ENCODE measurements at regions not wholly inside any gene's neighbourhood (a gene's known extent, or its start where the extent isn't known, plus 50 kb on each side); places are given as distances from the start of the nearest gene placed in this dataset.

GRCh38 chr1:195960580-195960979 lies 647.7 kb downstream of the KCNT2 start:
- no peak for ATAC-seq
- TF ChIP-seq OSR1 (CRISPR knock-in tag; IDR thresholded peaks at IDR 0.05) (no peak), TOX (CRISPR knock-in tag; IDR thresholded peaks at IDR 0.05; ENCODE audit: borderline replicate concordance) (no peak), TSHZ2 (CRISPR knock-in tag; IDR thresholded peaks at IDR 0.05) (no peak), ZNF8 (CRISPR knock-in tag; IDR thresholded peaks at IDR 0.05) (no peak), ZNF70 (CRISPR knock-in tag; IDR thresholded peaks at IDR 0.05) (no peak), PATZ1 (CRISPR knock-in tag; IDR thresholded peaks at IDR 0.05; ENCODE audit: borderline replicate concordance) (no peak), GLIS3 (CRISPR knock-in tag; IDR thresholded peaks at IDR 0.05) (no peak), ZNF565 (CRISPR knock-in tag; conservative IDR thresholded peaks at IDR 0.05; ENCODE audit: low read depth) (no peak), ZFP3 (CRISPR knock-in tag; IDR thresholded peaks at IDR 0.05) (no peak), TCF4 (CRISPR knock-in tag; IDR thresholded peaks at IDR 0.05; ENCODE audit: borderline replicate concordance) (no peak), ARNTL (CRISPR knock-in tag; IDR thresholded peaks at IDR 0.05; ENCODE audit: borderline replicate concordance, low read depth) (no peak), ISL1 (CRISPR knock-in tag; IDR thresholded peaks at IDR 0.05) (no peak), PPARA (CRISPR knock-in tag; IDR thresholded peaks at IDR 0.05; ENCODE audit: borderline replicate concordance) (no peak), ZFP30 (CRISPR knock-in tag; IDR thresholded peaks at IDR 0.05) (no peak), SNAI2 (CRISPR knock-in tag; IDR thresholded peaks at IDR 0.05) (no peak), CSRNP3 (CRISPR knock-in tag; IDR thresholded peaks at IDR 0.05) (no peak), CREB5 (CRISPR knock-in tag; IDR thresholded peaks at IDR 0.05; ENCODE audit: low read depth) (no peak)

GRCh38 chr1:195958131-195958530 lies 650.1 kb downstream of the KCNT2 start:
- no peak for ATAC-seq
- TF ChIP-seq CREB5 (CRISPR knock-in tag; IDR thresholded peaks at IDR 0.05; ENCODE audit: low read depth): no peak
- TF ChIP-seq ZFP30 (CRISPR knock-in tag; IDR thresholded peaks at IDR 0.05): no peak
- TF ChIP-seq ZFP3 (CRISPR knock-in tag; IDR thresholded peaks at IDR 0.05): no peak
- no peak for TF ChIP-seq ISL1 (CRISPR knock-in tag; IDR thresholded peaks at IDR 0.05)
- TF ChIP-seq GLIS3 (CRISPR knock-in tag; IDR thresholded peaks at IDR 0.05): no peak
- no peak for TF ChIP-seq ZNF565 (CRISPR knock-in tag; conservative IDR thresholded peaks at IDR 0.05; ENCODE audit: low read depth)

- no peak for ATAC-seq
- TF ChIP-seq SNAI2 (CRISPR knock-in tag; IDR thresholded peaks at IDR 0.05): no peak
- TF ChIP-seq TSHZ2 (CRISPR knock-in tag; IDR thresholded peaks at IDR 0.05): no peak
- TF ChIP-seq ZNF565 (CRISPR knock-in tag; conservative IDR thresholded peaks at IDR 0.05; ENCODE audit: low read depth): no peak
- no peak for TF ChIP-seq ISL1 (CRISPR knock-in tag; IDR thresholded peaks at IDR 0.05)
- no peak for TF ChIP-seq ZFP3 (CRISPR knock-in tag; IDR thresholded peaks at IDR 0.05)
- no peak for TF ChIP-seq GLIS3 (CRISPR knock-in tag; IDR thresholded peaks at IDR 0.05)
- TF ChIP-seq ZFP30 (CRISPR knock-in tag; IDR thresholded peaks at IDR 0.05): no peak
- no peak for TF ChIP-seq ESRRG (CRISPR knock-in tag; IDR thresholded peaks at IDR 0.05)
- no peak for TF ChIP-seq RARB (CRISPR knock-in tag; IDR thresholded peaks at IDR 0.05)
- TF ChIP-seq ARNTL (CRISPR knock-in tag; IDR thresholded peaks at IDR 0.05; ENCODE audit: borderline replicate concordance, low read depth): no peak
- TF ChIP-seq PPARA (CRISPR knock-in tag; IDR thresholded peaks at IDR 0.05; ENCODE audit: borderline replicate concordance): no peak
- TF ChIP-seq CSDC2 (CRISPR knock-in tag; IDR thresholded peaks at IDR 0.05): no peak
- TF ChIP-seq TCF4 (CRISPR knock-in tag; IDR thresholded peaks at IDR 0.05; ENCODE audit: borderline replicate concordance): no peak
- no peak for TF ChIP-seq ZNF70 (CRISPR knock-in tag; IDR thresholded peaks at IDR 0.05)
- TF ChIP-seq BACH2 (CRISPR knock-in tag; IDR thresholded peaks at IDR 0.05; ENCODE audit: borderline replicate concordance): no peak
- TF ChIP-seq POU6F1 (CRISPR knock-in tag; IDR thresholded peaks at IDR 0.05; ENCODE audit: borderline replicate concordance, low read depth): no peak
- TF ChIP-seq ZNF8 (CRISPR knock-in tag; IDR thresholded peaks at IDR 0.05): no peak
Observed at GRCh38 chr1:195956845-195957244, 651.4 kb downstream of the KCNT2 start.
